ENCODE measurements at regions not wholly inside any gene's neighbourhood (a gene's known extent, or its start where the extent isn't known, plus 50 kb on each side); places are given as distances from the start of the nearest gene placed in this dataset.

- no peak for DNase-seq
Measured at GRCh38 chr22:27463121-27463660, 338.4 kb downstream of the MN1 start.

- no peak for DNase-seq
Measured at GRCh38 chr22:27466229-27466628, 335.3 kb downstream of the MN1 start.

- DNase-seq = no peak
Measured at GRCh38 chr22:27466778-27467438, 334.6 kb downstream of the MN1 start.

- DNase-seq = no peak
Measured at GRCh38 chr22:27467711-27468110, 333.8 kb downstream of the MN1 start.

- no peak for DNase-seq
Measured at GRCh38 chr22:27468712-27469111, 332.8 kb downstream of the MN1 start.

GRCh38 chr22:27470169-27470772 lies 331.3 kb downstream of the MN1 start:
- DNase-seq = no peak

GRCh38 chr22:27472975-27473374 lies 328.6 kb downstream of the MN1 start:
- DNase-seq = no peak

GRCh38 chr22:27473533-27473932 lies 328.0 kb downstream of the MN1 start:
- peak; percentile 4 for DNase-seq

- DNase-seq = no peak
Measured at GRCh38 chr22:27474112-27474571, 327.4 kb downstream of the MN1 start.

GRCh38 chr22:27474711-27475547 lies 326.6 kb downstream of the MN1 start:
- DNase-seq = no peak

GRCh38 chr22:27475548-27475897 lies 326.0 kb downstream of the MN1 start:
- no peak for DNase-seq

GRCh38 chr22:27476318-27476717 lies 325.2 kb downstream of the MN1 start:
- DNase-seq = no peak

- DNase-seq = no peak
Measured at GRCh38 chr22:27476729-27477128, 324.8 kb downstream of the MN1 start.

GRCh38 chr22:27477171-27477570 lies 324.4 kb downstream of the MN1 start:
- no peak for DNase-seq

- DNase-seq = no peak
Measured at GRCh38 chr22:27480487-27480886, 321.1 kb downstream of the MN1 start.

- DNase-seq = no peak
Measured at GRCh38 chr22:27482402-27482801, 319.2 kb downstream of the MN1 start.

- DNase-seq = no peak
Measured at GRCh38 chr22:27483095-27483785, 318.3 kb downstream of the MN1 start.

- DNase-seq = no peak
Measured at GRCh38 chr22:27485842-27486241, 315.7 kb downstream of the MN1 start.

- DNase-seq = no peak
Measured at GRCh38 chr22:27487600-27488452, 313.7 kb downstream of the MN1 start.

GRCh38 chr22:27488456-27489177 lies 312.9 kb downstream of the MN1 start:
- DNase-seq = no peak

- no peak for DNase-seq
Measured at GRCh38 chr22:27489178-27489675, 312.3 kb downstream of the MN1 start.

Data from hematopoietic multipotent progenitor cell treated with erythropoietin and hydrocortisone succinate and interleukin-3 and kit ligand, for 6 days (in vitro differentiated cells).